Stimulated activated CD8-positive, alpha-beta memory T cell treated with anti-CD3 and anti-CD28 coated beads, Interleukin-2, amount 100 ng/mL, for 48 hours (primary cell): ENCODE measurements at regions not wholly inside any gene's neighbourhood (a gene's known extent, or its start where the extent isn't known, plus 50 kb on each side); places are given as distances from the start of the nearest gene placed in this dataset.

Experiments
- DNase-seq, 2 donors: peaks; one replicate each; pipeline ENCODE4 v3.0.0-alpha.2; 2020; ENCODE audit warnings: low read depth in 2 of 2

- DNase-seq = no peak
Observed at GRCh38 chr9:90948156-90948555, 146.5 kb downstream of the SYK start.

GRCh38 chr9:90950600-90950999 lies 149.0 kb downstream of the SYK start:
- no peak for DNase-seq

- DNase-seq = no peak
Observed at GRCh38 chr9:90953200-90953599, 151.6 kb downstream of the SYK start.

- no peak for DNase-seq
Observed at GRCh38 chr9:90953805-90954204, 152.2 kb downstream of the SYK start.

- DNase-seq = no peak
Observed at GRCh38 chr9:90956026-90956810, 154.6 kb downstream of the SYK start.

- no peak for DNase-seq
Observed at GRCh38 chr9:90958328-90958727, 156.7 kb downstream of the SYK start.

GRCh38 chr9:90960941-90961340 lies 159.3 kb downstream of the SYK start:
- DNase-seq = no peak

GRCh38 chr9:90961375-90961774 lies 159.8 kb downstream of the SYK start:
- DNase-seq = no peak

- no peak for DNase-seq
Observed at GRCh38 chr9:90964101-90965020, 162.7 kb downstream of the SYK start.

- DNase-seq = no peak
Observed at GRCh38 chr9:90965226-90966030, 163.8 kb downstream of the SYK start.

GRCh38 chr9:90966031-90966290 lies 164.3 kb downstream of the SYK start:
- DNase-seq = no peak

- DNase-seq = peak; percentile 30 to 46
Observed at GRCh38 chr9:90966480-90967144, 165.0 kb downstream of the SYK start.

- no peak for DNase-seq
Observed at GRCh38 chr9:90967145-90967538, 165.5 kb downstream of the SYK start.

GRCh38 chr9:90969021-90969675 lies 167.5 kb downstream of the SYK start:
- DNase-seq = no peak

- no peak for DNase-seq
Observed at GRCh38 chr9:90970608-90971007, 169.0 kb downstream of the SYK start.

- DNase-seq = no peak
Observed at GRCh38 chr9:90972057-90972456, 170.4 kb downstream of the SYK start.

- DNase-seq = no peak
Observed at GRCh38 chr9:90974016-90974415, 172.4 kb downstream of the SYK start.

GRCh38 chr9:90974643-90975245 lies 173.1 kb downstream of the SYK start:
- no peak for DNase-seq

- DNase-seq = no peak
Observed at GRCh38 chr9:90975781-90976538, 174.3 kb downstream of the SYK start.

GRCh38 chr9:90979138-90979551 lies 177.5 kb downstream of the SYK start:
- no peak for DNase-seq
